COR-L47 (cell line): ENCODE measurements at regions not wholly inside any gene's neighbourhood (a gene's known extent, or its start where the extent isn't known, plus 50 kb on each side); places are given as distances from the start of the nearest gene placed in this dataset.

Source experiments
- DNase-seq: peaks from one replicate; lab custom pipeline; 2025; lab: John Stamatoyannopoulos, UW

DNA sequence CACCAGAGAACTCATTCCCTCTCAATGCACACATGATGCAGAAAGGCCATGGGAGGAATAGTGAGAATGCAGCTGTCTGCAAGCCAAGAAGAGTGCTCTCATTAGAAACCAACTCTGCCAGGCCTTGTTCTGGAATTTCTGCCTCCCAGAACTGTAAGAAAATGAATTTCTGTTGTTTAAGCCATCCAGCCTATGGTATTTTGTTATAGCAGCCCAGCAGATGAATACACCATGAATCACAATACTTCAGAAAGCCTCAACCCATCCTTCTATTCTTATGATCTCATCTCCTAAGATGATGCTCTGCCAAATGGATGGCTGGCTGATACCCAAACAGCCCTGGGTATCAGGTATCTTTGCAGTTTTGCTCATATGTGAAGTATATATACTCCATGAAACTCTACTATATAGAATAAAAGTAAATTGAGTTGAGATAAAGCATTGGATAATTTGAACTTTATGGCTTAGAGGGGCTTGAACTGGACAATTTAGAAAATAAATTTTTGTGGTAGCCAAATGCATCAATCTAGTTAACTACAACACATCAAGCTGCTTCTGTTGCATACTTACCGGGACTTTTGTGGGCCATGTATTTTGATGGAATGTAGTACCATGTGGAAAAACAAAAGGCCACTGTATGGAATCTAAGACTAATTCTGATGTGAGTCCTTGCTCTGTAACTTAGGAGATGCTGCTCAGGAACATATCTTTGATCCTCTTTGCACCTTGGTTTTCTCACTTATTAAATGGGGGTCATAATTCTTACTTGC lies 245.9 kb downstream of the HS3ST1 start:
- DNase-seq: no peak

DNA sequence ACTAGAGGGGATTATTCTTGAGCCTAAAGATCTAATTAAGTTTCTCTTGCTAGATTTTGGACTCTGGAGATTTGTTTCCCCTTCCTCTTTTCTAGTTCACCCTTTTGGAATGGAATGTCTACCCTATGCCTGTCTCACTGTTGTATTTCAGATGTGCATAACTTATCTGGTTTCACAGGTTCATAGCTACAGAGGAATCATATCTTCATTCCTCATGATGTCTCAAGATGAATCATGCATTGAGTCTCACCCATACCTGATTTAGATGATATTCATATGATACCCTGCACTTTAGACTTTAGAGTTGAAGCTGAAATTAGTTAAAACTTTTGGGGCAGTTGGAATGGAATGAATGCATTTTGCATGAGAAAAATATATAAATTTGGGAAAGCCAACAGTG lies 246.7 kb downstream of the HS3ST1 start:
- no peak for DNase-seq

DNA sequence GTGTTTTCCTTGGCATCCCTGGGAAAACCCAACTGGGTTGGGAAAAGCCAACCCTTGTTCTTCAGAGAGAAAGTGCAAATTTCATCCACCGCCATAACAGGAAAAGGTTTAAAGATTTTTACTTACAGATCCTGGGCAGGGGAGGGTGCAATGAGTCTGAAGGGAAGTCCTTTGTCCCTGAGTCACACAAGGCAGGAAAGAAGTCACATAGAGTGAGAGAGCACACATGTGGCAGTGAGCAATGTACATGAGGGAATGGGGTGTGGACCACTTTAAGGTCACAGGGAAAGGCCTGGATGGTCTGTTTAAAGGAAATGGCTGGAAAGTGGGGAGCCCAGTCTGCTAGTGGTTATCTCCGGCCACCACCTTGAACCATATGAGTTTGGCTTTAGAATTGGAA lies 248.9 kb downstream of the HS3ST1 start:
- no peak for DNase-seq

DNA sequence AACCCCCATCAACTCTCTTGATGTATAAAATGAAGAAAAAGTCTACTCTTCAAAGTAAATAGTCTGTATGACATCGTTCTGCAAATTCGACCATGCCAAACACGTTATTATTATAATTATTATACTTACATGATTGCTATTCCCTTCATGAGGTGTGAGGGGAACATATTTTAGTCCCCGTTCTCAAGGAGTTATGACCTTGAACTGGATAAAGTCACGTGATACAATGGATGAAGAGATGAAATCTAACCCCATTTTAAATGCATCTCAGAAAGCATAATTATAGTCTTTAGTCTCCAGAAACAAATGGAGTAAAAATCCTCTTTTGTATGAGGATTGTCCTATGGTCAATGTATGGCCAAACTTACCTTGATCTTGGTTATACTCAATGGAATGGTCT lies 250.3 kb downstream of the HS3ST1 start:
- no peak for DNase-seq

DNA sequence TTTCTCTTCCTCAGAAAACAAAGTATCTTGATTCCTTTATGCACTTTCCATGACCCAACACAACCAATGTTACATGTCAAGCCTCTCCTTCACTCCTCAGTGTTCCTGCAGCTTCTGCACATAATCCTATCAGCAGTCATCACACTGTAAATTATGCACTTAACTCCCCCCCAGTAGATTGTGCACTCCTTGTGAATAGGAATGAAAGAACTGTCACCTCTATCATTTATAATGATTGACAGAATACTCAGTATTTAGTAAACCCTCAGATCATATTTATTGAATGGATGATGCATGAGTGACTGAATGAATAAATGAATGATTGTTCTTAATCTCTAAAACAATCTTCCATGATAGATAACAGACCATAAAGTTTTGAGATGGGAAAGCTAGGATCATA lies 253.3 kb downstream of the HS3ST1 start:
- no peak for DNase-seq

DNA sequence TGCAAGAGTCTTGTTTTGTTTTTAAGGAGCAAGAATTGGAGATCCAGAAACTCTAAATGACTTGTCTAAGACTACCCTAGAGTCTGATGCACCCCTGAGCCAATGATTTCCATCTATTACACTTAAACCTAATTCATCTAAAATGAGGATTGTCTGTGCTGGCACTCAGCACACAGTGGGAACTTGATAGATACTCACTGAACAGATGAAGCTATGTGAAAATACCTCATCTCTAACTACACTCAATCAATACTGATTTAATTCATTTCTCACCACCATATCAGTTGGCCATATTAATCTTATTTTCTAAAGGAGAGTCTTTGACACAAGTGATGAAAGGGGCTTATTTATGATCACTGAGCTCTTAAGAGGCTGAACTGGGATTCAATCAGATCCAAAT lies 262.1 kb downstream of the HS3ST1 start:
- no peak for DNase-seq

DNA sequence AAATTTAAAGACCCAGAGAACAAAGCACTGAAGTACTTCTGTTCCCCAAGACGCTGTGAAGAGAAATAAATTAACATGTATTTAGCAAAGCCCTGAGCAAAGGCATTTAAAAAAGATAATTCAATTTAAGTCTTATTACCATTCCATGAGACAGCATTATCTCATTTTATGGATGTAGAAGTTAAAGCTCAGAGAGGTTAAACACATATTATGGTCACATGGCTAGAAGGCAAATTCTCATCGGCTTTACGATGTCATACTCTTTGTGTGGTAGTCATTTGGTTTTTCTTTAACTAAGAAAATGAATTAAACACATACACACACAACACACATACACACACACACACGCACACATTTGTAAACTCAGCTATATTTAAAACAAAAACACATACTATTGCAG lies 262.7 kb downstream of the HS3ST1 start:
- no peak for DNase-seq

DNA sequence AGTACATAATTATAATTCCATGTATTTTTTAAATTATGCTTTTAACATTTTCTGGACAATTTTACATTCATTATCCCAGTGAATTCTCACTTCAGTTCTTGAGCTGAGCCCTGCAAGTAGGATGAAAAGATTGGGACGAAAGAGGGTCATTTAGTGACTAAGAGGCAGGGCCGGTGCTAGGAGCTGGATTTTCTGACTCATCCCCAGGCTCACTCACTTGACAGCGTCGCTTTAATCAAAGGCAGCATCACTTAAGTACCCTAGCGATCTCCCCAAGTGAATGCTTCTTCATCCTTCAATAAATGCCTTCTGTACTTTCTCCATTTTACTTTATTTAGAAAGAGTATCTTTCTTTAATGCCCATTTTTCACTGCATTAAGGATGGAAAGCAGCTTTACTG lies 263.6 kb downstream of the HS3ST1 start:
- DNase-seq: no peak

DNA sequence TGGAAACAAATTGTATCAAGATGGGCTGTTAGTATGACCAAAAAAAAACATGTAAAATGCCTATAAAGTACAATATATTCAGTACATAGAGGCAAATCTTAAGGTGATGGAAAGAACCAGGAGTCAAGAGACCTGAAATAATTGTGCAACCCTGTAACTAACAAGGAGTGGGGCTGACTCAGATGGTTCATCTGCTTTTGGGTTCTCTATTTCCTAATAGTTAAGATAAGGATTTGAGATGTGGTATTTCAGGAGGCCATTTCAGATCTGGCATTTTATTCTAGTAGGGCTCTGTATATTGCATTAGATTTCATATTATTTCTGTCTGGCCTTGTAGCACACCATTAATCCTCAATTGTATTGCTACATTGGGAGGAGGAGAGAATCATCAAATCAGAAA lies 268.4 kb downstream of the HS3ST1 start:
- no peak for DNase-seq

DNA sequence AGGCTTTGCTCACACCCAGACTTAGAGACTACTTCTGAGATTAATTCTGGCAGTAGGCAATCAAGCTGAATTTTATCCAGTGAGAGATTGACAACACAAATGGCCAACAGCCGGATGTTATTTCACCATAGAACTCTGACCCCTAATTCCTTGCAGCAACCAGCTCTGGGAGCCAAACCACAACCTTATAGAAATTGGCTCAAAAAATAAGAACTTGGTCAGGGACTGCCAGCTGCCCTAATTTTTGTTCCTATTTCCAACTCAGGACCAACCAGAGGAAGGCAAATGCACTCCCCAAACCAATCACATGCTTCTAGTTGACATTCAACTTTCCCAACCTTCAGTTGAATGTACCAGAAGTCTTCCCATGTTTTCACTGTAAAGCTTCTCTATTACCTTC lies 269.7 kb downstream of the HS3ST1 start:
- no peak for DNase-seq

DNA sequence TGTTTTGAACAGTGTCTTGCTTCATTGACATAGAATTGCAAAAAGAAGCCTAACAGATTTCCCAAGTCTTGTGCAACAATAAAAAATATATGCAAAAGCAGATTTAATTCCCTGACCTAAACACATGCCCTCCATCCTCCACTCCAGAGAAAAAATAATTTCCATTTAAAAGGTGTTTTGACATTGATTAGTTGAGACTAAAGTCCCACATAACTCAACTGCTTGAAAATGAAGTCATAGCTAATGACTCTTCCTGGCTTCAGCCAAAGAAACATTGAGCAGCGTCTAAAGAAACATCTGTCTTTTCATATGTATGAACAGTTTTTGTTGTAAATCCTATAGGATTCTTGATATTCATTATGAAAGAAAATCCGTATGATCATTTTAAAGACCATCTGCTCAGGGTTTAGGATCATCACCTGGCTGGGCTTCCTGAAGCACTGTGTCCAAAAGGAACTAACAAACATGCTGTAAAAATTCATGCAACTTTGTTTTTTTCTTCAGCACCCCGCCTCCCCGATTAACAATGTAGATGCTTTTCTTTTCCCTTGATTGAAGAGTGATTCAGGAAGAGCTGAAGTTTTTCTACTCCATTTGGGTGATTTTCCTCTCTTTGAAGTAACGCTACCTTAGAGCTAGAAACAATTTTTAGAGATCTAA lies 273.4 kb downstream of the HS3ST1 start:
- DNase-seq: no peak

DNA sequence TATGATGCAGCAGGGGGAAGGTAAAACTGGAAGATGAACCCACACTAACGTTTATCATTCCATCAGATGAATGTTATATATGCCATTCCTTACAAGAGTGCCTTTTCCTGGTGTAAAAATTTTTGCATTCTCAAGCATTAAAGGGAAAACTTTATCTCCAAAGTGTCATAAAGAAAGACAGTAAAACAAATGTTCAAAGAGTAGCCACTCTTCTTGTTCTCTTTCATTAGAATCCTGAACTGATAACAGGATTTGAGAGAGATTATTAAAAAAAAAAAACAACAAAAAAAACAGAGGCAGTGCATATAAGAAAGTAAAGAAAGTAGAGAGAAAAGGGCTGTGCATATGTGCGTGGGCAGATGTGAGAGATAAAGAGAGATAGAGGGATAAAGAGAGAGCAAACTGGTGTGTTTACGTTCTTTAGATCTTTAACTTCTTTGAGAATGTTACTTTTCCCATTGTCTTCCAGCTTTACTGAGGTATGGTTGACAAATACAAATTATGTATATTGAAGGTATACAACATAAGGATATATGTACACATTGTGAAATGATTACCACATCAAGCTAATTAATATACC lies 275.4 kb downstream of the HS3ST1 start:
- no peak for DNase-seq

DNA sequence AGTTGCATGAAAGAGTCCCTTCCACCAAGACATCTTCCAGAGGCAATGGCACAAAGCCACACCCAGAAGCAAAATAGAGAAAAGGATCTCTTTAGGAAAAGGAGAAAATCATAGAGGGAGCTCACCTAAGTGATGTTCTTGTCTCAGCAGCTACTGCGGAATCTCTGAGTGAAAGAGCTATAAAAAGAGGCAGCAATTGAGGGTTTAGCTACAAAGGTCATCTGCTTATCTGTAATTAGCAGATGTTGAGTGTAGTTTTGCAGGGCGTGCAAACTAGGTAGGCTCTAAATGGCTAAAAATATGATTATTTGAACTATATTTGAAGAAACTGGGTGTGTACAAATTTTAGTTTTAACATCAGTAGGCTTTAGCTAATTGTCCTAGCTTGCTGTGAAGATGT lies 276.0 kb downstream of the HS3ST1 start:
- DNase-seq: no peak

DNA sequence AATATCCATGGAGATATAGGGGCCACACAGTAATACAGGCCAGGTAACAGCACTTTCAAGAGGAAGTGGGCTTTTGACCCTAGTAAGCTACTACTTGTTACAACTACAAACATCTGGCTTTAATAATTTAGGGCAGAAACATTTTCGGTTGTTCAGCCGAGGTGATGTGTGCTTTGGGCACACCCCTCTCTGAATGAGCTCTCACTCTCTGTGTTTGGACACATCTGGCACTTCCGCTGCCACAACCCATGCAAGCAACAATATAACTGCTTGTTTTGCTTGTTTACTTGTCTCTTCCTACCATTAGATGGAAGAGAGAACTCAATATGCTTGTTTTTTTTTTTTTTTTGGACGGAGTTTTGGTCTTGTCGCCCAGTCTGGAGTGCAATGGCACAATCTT lies 277.2 kb downstream of the HS3ST1 start:
- no peak for DNase-seq

DNA sequence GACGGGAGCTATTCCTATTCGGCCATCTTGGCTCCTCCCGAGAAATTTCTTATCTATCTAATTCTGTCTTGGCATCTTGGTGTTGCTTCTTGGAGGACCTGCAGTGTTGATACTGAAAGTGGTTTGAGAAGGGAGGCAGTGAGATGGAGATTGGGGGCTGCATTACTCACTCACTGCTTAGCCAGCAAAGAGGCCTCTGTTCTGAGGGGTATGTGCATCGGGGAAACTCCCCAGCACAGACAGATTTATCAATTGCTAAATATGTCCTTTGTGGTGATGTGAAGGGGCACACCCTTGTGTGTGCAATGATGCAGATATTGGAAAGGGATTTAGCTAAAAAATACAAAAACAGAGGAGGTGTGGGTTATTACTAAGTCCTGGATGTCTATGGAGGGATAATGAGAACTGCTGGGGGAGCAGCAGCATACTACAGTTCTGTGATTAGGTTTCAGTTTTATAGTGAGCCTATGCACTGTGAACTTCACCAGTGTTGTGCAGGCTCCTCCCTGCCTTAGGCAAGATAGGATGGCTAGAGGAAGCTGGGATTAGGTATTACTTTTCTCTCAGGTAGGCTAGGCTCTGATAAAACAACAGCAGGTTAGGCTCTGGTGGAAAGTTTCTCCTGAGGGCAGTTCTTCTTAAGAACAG lies 279.0 kb downstream of the HS3ST1 start:
- no peak for DNase-seq

DNA sequence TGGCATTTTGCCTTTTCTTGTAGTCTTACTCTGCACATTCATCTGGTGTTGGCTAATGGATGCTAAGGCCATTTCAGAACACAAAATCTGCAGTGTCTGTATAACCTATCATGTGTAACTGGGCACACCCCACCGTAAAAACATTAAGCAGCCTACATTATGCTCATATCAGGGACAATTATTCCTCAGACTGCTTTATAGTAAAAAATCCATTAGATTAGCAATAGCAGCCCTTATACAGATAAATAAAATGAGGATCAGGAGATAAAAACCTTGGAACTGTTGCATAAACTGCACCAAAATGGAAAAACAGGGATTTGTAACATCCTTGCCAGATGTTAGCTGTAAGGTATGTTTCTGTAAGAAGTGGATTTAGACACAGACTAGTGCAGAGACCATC lies 288.8 kb downstream of the HS3ST1 start:
- DNase-seq: no peak

DNA sequence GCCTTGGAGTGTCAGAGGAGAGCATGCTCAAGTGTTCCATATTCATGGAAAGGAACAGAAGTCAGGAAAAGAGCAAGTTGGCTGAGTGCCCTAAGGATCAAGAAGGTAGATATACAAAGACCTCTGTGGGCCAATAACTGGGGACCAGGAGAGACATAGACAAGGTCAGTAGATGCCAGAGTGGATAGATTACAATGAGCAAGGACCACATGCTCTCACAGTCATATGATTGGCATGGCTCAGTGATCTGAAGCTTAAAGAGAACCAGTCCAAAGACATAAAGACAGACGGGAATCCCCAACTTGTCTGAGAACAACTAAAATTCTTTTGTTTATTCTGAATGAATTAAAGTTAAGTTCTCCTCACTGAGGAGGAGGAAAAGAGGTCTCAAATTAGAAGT lies 289.7 kb downstream of the HS3ST1 start:
- no peak for DNase-seq

DNA sequence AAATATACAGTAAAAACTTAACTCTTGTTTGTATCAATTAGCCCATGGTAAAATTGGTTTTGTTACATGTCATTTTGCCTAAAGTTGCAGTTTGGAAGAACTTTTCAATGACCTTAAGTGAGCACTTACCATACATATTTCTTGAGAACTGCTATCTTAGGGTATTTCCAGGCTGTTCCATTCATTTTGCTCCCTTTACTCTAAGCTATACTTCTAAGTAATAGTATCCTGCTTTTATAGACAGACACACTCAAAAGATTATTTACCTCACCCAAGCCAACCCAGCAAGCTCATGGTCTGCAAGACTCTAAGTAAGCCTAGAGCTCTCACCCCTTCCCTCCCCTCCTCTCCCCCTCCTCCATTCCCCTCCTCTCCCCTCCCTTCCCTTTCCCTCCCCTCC lies 294.0 kb downstream of the HS3ST1 start:
- DNase-seq: no peak

DNA sequence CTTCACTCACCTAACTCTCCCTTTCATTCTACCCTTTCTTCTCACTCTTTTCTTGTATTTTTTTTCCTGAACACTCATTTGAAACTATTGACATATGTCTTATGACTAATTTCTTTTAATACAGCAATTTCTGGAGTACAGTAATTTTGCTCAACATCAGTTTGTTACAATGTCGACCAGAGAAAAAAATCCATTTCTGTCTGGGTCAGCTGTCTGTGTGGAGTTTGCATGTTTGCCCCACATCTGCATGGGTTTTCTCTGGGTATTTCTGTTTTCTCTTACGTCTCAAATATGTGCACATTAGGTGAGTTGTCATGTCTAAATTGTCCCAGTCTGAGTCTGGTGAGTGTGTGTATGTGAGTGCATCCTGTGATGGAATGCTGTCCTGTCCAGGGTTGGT lies 294.8 kb downstream of the HS3ST1 start:
- DNase-seq: no peak

DNA sequence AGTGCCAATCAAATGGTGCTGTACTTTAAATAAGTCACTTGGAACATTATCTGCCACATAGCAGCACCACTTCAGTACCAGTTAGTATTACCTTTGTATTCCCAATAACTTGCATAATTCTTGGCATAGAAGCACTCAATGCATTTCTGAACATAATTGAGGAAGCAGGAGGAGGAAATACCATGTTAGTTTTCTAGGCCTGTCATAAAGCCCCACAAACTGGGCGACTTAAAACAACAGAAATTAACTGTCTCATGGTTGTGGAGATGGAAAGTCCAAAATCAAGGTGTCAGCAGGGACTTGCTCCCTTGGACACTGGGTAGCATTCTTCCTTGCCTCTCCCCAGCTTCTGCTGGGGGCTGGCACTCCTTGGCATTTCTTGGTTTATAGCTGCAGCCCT lies 296.2 kb downstream of the HS3ST1 start:
- DNase-seq: no peak

DNA sequence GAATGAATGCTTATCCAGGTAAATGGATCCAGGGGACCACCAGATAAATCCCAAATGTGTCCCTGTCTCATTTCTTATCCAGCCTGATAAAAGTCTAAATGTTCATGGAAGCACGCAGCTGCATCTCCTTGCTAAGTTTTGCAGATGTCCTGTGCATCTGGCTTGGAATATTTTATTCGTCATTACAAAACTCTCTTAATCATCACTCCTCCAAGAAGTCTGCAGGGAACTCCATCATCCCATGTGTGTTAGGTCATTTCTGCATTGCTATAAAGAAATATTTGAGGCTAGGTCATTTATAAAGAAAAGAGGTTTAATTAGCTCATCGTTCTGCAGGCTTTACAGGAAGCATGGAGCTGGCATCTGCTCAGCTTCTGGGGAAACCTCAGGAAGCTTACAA lies 297.2 kb downstream of the HS3ST1 start:
- DNase-seq: no peak

DNA sequence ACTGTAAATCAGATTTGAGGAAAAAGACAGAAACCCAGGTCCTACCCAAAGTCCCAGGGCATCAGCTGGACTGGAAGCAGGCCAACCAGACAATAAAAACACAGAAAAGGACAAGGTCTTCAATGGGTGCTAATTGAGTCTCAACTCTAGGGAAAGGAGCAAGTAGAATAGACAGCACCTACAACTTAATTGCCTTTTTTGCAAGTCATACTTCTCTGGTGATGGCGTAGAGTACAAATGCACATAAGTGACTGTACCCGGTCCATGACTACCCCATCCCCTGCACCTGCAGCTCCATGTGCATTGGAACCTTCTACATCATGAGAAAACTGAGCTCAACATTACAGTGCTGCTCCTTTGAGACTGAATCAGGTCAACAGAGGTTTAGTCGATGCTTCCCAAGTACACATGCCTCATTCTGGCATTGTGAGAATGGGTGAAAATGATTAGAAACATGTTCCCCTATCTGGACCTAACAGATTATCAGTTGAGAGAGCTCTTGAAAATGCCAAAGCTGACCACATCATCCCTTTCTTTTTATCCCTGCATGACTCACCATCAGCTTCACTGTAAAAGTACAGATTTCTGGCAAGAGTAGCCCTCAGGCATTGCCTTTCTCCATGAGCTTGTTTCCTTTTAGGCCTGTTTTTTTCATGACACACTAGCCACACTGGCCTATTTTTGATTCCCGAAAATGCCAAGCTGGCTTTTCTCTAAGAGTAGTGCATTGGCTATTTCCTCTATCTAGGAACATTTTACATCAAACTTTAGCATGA lies 298.3 kb downstream of the HS3ST1 start:
- no peak for DNase-seq
